Aorta (tissue), 5 donors: ENCODE measurements at regions not wholly inside any gene's neighbourhood (a gene's known extent, or its start where the extent isn't known, plus 50 kb on each side); places are given as distances from the start of the nearest gene placed in this dataset.

Experiments used
- ATAC-seq: fragments of 200-7000 bp; cut with Tn5 transposase; one replicate; pipeline ENCODE4 v1.9.1; 2022; ENCODE audit warnings: moderate library complexity; ENCODE audit not compliant: low FRiP score
- DNase-seq, 2 donors: peaks; one replicate each; pipeline ENCODE4 v3.0.0-alpha.2; 2020
- H3K27ac ChIP-seq, 2 donors: one replicate each; pipeline ENCODE4 v1.5.1; 2013; ENCODE audit warnings: low read length in 2 of 2, mild to moderate bottlenecking in 2 of 2, moderate library complexity in 2 of 2, control low read depth in 1 of 2, inconsistent platforms in 1 of 2, low read depth in 1 of 2
- H3K27me3 ChIP-seq, 2 donors: one replicate each; pipeline ENCODE4 v1.6.1; 2013; ENCODE audit warnings: control low read depth in 1 of 2, low read length in 1 of 2, mild to moderate bottlenecking in 1 of 2, moderate library complexity in 1 of 2; ENCODE audit not compliant: insufficient read depth in 2 of 2, control insufficient read depth in 1 of 2
- H3K36me3 ChIP-seq, 2 donors: one replicate each; pipeline ENCODE4 v1.6.1; 2013; ENCODE audit warnings: control low read depth in 1 of 2, low read length in 1 of 2, mild to moderate bottlenecking in 1 of 2; ENCODE audit not compliant: insufficient read depth in 2 of 2, control insufficient read depth in 1 of 2
- H3K4me1 ChIP-seq, 2 donors: one replicate each; pipeline ENCODE4 v1.6.1; 2013; ENCODE audit warnings: low read length in 2 of 2, control low read depth in 1 of 2, mild to moderate bottlenecking in 1 of 2, moderate library complexity in 1 of 2; ENCODE audit not compliant: insufficient read depth in 2 of 2, control insufficient read depth in 1 of 2
- H3K4me3 ChIP-seq, 2 donors: one replicate each; pipeline ENCODE4 v1.5.1; 2013; ENCODE audit warnings: low read length in 2 of 2, control low read depth in 1 of 2, mild to moderate bottlenecking in 1 of 2
- H3K9me3 ChIP-seq: one replicate; pipeline ENCODE4 v1.6.1; 2013; ENCODE audit warnings: mild to moderate bottlenecking, low read length; ENCODE audit not compliant: control insufficient read depth
- WGBS, 2 donors: extraction: QIAGEN DNeasy Blood & Tissue Kit; methylation state at CpG; one replicate each; pipeline ENCODE4 v1.1.7; 2013; 5-methylcytosine and 5-hydroxymethylcytosine counted together
- intact Hi-C, 2 donors: fragments of 100-400 bp; cut with DNase I; formaldehyde crosslinking; loops; one replicate each; pipeline versions ENCODE4 v1.14.2 to v1.15.0; 2022
- donor health status: healthy with polysubstance abuse.
- donor health status: Bipolar disorder and iron deficiency.
- donor health status: DM: no; HTN: no; CAD: no.
- donor health status: DM: no; HTN: no; CAD: no.
- donor health status: DM: yes; HTN: yes; CAD: no.

DNA sequence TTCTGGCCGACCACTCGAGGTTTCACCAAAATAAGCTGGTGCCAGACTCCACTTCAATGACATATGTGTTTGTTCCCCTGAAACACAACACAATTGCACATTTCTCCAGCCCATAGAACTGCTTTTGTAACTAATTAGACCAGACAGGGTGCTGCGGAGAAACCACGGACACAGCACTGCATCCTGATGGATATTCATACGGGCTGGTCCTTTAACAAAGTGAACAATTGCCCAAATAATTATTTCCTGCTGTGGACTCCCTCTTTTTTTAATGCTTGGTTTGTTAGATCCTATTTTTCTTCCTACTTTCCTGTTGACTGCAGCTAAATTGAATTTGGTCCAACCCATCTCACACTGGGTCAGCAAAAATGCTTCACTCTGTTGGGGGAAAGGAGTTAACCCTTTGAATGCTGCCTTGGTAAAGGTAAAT, 198.6 kb upstream of the BMPER start:
- H3K27me3 ChIP-seq, result no peaks in the 10 kb centered on the region
- no peak overlapping the region for H3K27ac ChIP-seq
- no peaks in the 10 kb centered on the region for H3K9me3 ChIP-seq
- H3K4me1 ChIP-seq, result no peaks in the 10 kb centered on the region
- no peak for DNase-seq
- intact Hi-C loops, result no loop called here
- 73 to 78% methylated on average over 5 of the region's 5 CpGs for WGBS, 2 donors
- no peak overlapping the region for H3K4me3 ChIP-seq
- no peaks in the 10 kb centered on the region for H3K36me3 ChIP-seq
- no peak for ATAC-seq

DNA sequence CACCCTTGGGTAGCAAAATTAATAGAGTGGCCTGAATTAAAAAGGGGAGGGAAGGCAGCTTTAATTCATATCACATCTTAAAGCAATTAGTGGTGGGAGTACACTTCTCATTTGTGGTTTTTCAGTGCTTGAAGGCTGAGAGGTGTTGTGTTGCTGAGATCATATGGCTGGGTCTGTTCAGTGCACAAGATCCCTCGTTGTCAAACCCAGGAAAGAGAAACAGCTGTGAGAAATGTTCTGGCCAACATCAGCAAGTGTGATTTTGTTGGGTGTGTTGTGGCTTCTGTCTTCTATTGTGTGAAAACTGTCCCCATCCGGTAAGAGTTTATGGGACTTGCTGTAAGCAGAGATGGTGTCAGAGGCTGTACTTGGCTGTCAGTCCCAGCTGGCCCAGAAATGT, 197.9 kb upstream of the BMPER start:
- ATAC-seq (no peak), DNase-seq (no peak)
- Histone ChIP-seq H3K27ac (no peak overlapping the region), H3K36me3 (no peaks in the 10 kb centered on the region), H3K27me3 (no peaks in the 10 kb centered on the region), H3K4me3 (no peak overlapping the region), H3K9me3 (no peaks in the 10 kb centered on the region), H3K4me1 (no peaks in the 10 kb centered on the region)
- intact Hi-C loops, result no loop called here
- WGBS, 2 donors, result 64 to 72% methylated on average over 2 of the region's 2 CpGs

DNA sequence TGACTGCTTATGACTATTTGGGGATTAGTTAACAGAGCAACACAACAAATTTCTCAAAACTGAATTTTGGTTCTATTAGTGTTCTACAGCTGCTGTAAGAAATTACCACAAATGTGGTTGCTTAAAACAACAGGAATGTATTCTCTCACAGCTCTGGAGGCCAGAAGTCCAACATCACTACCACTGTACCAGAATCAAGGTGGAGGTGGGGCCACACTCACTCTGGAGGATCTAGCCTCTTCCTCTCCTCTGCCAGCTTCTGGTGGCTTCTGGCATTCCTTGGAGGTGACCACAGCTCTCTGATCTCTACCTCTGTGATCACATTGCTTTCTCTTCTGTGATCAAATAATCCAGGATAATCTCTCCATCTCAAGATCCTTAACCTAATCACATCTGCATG, 194.7 kb upstream of the BMPER start:
- no peak overlapping the region for H3K4me3 ChIP-seq
- no peaks in the 10 kb centered on the region for H3K4me1 ChIP-seq
- no peak overlapping the region for H3K27ac ChIP-seq
- no peaks in the 10 kb centered on the region for H3K9me3 ChIP-seq
- ATAC-seq (no peak), DNase-seq (no peak)
- no peaks in the 10 kb centered on the region for H3K27me3 ChIP-seq
- H3K36me3 ChIP-seq, result no peaks in the 10 kb centered on the region
- intact Hi-C loops, result no loop called here

DNA sequence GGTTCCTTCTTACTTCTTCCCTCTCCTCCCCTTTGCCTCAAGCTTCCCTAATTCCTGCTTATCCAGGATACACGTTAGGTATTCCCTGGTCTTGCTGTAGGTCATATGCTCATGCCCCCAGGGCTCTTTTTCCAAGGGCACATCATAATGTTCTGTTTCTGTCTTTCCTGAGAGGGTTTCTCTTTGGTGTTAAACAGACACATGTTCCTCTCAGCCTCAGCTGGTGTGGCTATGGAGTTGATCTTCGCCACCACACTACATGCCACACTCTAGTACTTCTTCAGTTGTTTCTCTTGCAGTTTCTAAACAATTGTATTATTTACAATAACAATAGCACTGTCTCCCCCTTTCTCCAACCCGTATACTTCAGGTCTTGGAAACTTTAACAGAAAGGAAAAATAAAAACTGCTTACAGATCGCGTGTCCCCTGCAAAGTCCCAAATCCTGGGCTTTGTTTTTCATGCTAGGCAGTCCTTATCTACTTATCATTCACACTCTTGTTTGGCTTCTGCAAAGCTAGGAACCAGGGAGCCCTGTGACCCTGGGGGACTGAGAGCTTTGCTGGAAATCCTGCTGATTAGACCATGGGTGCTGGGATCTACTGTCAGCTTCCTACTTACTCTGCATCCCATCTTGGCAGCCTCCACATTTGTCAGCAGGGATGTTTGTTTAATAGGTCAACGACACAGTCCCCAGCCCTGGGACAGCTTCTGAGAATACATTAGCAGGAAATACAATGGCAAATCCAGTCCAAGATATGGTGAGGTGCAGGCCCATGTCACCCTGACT, 193.9 kb upstream of the BMPER start:
- no peak for ATAC-seq
- no peak overlapping the region for H3K4me3 ChIP-seq

DNA sequence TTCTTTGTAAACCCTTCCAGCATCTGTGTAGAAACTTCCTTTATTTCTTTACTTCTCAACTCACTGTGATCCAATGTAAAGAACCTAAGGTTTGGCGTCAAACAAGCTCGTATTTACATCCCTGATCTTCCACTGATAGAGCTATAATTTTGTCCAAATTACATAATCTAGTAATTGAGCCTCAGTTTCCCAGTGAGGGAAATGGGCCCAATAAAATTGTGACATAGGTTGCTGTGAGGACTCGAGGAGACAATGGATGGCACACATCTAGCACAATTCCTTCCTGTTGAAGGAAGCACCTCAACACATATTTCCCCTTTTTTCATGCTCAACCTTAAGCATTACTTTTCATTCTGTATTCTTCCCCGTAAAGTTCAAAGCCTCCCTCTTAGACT, 193.3 kb upstream of the BMPER start:
- DNase-seq, result no peak
- no peak overlapping the region for H3K27ac ChIP-seq
- no peaks in the 10 kb centered on the region for H3K9me3 ChIP-seq
- no peak for ATAC-seq
- no peaks in the 10 kb centered on the region for H3K27me3 ChIP-seq
- no peaks in the 10 kb centered on the region for H3K36me3 ChIP-seq
- no peak overlapping the region for H3K4me3 ChIP-seq
- intact Hi-C loops, result no loop called here
- WGBS, 2 donors, result 91 to 93% methylated on average over 4 of the region's 4 CpGs
- no peaks in the 10 kb centered on the region for H3K4me1 ChIP-seq

More for the DNA sequence above, 193.9 kb upstream of the BMPER start:
- no peaks in the 10 kb centered on the region for H3K27me3 ChIP-seq
- no peak for DNase-seq
- intact Hi-C loops, result no loop called here
- H3K27ac ChIP-seq, result no peak overlapping the region
- 65 to 78% methylated on average over 6 of the region's 6 CpGs for WGBS, 2 donors
- H3K9me3 ChIP-seq, result no peaks in the 10 kb centered on the region
- H3K4me1 ChIP-seq, result no peaks in the 10 kb centered on the region
- no peaks in the 10 kb centered on the region for H3K36me3 ChIP-seq

- ATAC-seq (no peak), DNase-seq (no peak)
- no peaks in the 10 kb centered on the region for H3K9me3 ChIP-seq
- H3K27ac ChIP-seq, result no peak overlapping the region
- no peaks in the 10 kb centered on the region for H3K27me3 ChIP-seq
- H3K4me1 ChIP-seq, result no peaks in the 10 kb centered on the region
- intact Hi-C loops, result no loop called here
- no peaks in the 10 kb centered on the region for H3K36me3 ChIP-seq
- WGBS, 2 donors, result 88 to 96% methylated on average over 5 of the region's 5 CpGs
- H3K4me3 ChIP-seq, result no peak overlapping the region
These were observed 191.1 kb upstream of the BMPER start for GRCh38 chr7:33714208-33714607.

GRCh38 chr7:33716581-33717477, 188.5 kb upstream of the BMPER start:
- Histone ChIP-seq H3K4me1 (no peaks in the 10 kb centered on the region), H3K27me3 (no peaks in the 10 kb centered on the region), H3K9me3 (no peaks in the 10 kb centered on the region), H3K4me3 (no peak overlapping the region), H3K36me3 (no peaks in the 10 kb centered on the region), H3K27ac (no peak overlapping the region)
- no peak for ATAC-seq
- intact Hi-C loops, result no loop called here
- no peak for DNase-seq
- 72 to 85% methylated on average over 2 of the region's 2 CpGs for WGBS, 2 donors

DNA sequence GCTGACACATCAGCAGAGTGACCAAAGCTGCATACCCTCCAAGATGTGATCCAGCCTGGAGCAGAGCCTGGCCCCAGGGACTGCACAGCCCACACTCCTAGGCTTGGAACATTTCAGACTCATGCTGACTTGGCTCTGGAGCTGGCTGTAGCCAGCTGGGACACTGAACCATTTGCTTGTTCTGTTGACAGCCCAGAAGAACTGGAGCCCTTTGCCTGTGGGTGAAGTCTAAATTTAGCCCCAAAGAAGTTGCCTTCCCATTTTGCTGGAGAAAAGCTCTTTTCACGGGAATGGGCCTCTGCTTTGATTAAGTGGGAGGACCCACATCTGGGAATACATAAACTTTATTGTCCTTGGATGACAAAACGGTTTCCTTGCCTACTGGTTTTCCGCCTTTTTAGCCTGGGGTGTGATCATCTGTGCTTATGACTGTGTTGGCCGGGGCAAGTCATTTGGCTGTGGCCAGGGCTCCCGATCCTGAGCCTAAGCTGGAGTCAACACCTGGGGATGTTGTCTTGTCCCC, 186.2 kb upstream of the BMPER start:
- Histone ChIP-seq H3K27me3 (no peaks in the 10 kb centered on the region), H3K4me3 (no peak overlapping the region), H3K4me1 (no peaks in the 10 kb centered on the region), H3K9me3 (no peaks in the 10 kb centered on the region), H3K36me3 (no peaks in the 10 kb centered on the region), H3K27ac (no peak overlapping the region)
- intact Hi-C loops, result no loop called here
- 4 to 5% methylated on average over 5 of the region's 5 CpGs for WGBS, 2 donors
- DNase-seq (peak in 1 of 2 donors; percentile 60), ATAC-seq (peak; percentile 78)
